ENCODE measurements at regions not wholly inside any gene's neighbourhood (a gene's known extent, or its start where the extent isn't known, plus 50 kb on each side); places are given as distances from the start of the nearest gene placed in this dataset.

DNA sequence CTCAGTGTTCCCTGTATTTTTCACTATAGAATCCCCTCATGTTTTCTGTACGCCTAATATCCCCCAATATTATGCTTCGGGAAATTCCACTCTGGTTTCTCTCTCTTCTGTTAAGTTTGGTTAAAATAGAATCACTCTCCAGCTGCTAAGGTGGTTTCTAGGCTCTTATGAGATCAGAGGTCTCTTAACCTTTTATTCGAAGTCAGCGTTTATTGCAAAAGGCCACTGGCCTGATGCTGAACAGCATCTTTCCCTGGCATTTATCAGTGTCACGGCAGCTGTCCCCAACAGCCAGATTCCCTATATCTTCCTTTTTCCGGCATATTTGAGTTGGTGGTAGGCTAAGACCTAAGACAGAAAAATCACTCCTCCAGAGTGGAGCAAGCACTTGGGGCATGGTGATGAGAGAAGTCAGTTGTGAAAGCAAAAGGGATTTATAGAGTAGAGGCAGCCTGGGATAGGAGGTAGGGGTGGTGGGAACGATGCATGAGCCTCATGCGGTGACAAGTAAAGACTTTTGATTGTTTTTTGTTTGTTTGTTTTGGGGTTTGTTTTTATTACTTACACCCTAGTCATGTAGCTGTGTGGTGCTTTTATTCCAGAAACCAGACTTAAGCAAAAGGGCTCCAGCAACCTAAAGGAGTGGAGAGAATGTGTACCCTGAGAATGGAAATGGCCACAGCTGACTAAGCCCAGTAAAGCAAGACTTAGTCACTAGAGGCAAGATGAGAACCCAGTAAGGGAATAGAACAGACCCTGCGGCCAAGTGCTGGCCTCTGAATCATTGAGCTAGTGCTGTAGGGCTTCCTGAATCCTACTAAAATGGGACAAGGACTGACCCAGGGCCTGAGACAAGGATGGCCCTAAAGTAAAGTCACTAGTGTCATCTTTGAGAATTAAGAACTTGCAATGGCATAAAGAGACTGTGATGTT lies 197.6 kb upstream of the PRNP start:
- H3K9ac ChIP-seq (ENCODE audit: low read length): no peak overlapping the region
- H3K36me3 ChIP-seq (replicated peaks; ENCODE audit: low read depth, low read length): no peaks in the 10 kb centered on the region
- H3K4me3 ChIP-seq (ENCODE audit: low read length): no peak overlapping the region
- no peaks in the 10 kb centered on the region for H4K20me1 ChIP-seq (ENCODE audit: insufficient read depth, low read length)
- H3K79me2 ChIP-seq (ENCODE audit: low read length): no peaks in the 10 kb centered on the region
- H3K9me3 ChIP-seq (ENCODE audit: insufficient read depth, low read length): no peaks in the 10 kb centered on the region
- no peak overlapping the region for H3K27ac ChIP-seq (ENCODE audit: low read length)
- no peak for TF ChIP-seq CTCF (IDR thresholded peaks at IDR 0.05; ENCODE audit: low read depth, low read length)
- no peak for TF ChIP-seq EZH2phosphoT487 (IDR thresholded peaks at IDR 0.05; ENCODE audit: low read depth)
- no peak overlapping the region for H3K4me2 ChIP-seq (ENCODE audit: low read length)
- H3K4me1 ChIP-seq (ENCODE audit: low read length): no peaks in the 10 kb centered on the region
- no peak overlapping the region for H2AFZ ChIP-seq (ENCODE audit: low read depth, low read length)
- peaks cover 74% of the 10 kb centered on the region for H3K27me3 ChIP-seq (ENCODE audit: low read depth, low read length)

- Histone ChIP-seq H3K4me1 (ENCODE audit: low read length) (no peaks in the 10 kb centered on the region), H3K4me2 (ENCODE audit: low read length) (no peak overlapping the region), H3K79me2 (ENCODE audit: low read length) (no peaks in the 10 kb centered on the region), H3K4me3 (ENCODE audit: low read length) (no peak overlapping the region), H4K20me1 (ENCODE audit: insufficient read depth, low read length) (no peaks in the 10 kb centered on the region), H3K36me3 (replicated peaks; ENCODE audit: low read depth, low read length) (no peaks in the 10 kb centered on the region), H3K9ac (ENCODE audit: low read length) (no peak overlapping the region), H3K9me3 (ENCODE audit: insufficient read depth, low read length) (no peaks in the 10 kb centered on the region), H3K27ac (ENCODE audit: low read length) (no peak overlapping the region), H2AFZ (ENCODE audit: low read depth, low read length) (no peak overlapping the region), H3K27me3 (ENCODE audit: low read depth, low read length) (peaks cover 63% of the 10 kb centered on the region)
- TF ChIP-seq EZH2phosphoT487 (IDR thresholded peaks at IDR 0.05; ENCODE audit: low read depth) (no peak), CTCF (IDR thresholded peaks at IDR 0.05; ENCODE audit: low read depth, low read length) (no peak)
Observed at GRCh38 chr20:4484379-4484997, 201.8 kb upstream of the PRNP start.

GRCh38 chr20:4483961-4484360 lies 202.3 kb upstream of the PRNP start:
- Histone ChIP-seq H3K4me3 (ENCODE audit: low read length) (no peak overlapping the region), H3K9me3 (ENCODE audit: insufficient read depth, low read length) (no peaks in the 10 kb centered on the region), H4K20me1 (ENCODE audit: insufficient read depth, low read length) (no peaks in the 10 kb centered on the region), H3K4me1 (ENCODE audit: low read length) (no peaks in the 10 kb centered on the region), H2AFZ (ENCODE audit: low read depth, low read length) (no peak overlapping the region), H3K27ac (ENCODE audit: low read length) (no peak overlapping the region), H3K79me2 (ENCODE audit: low read length) (no peaks in the 10 kb centered on the region), H3K9ac (ENCODE audit: low read length) (no peak overlapping the region), H3K4me2 (ENCODE audit: low read length) (no peak overlapping the region), H3K36me3 (replicated peaks; ENCODE audit: low read depth, low read length) (no peaks in the 10 kb centered on the region), H3K27me3 (ENCODE audit: low read depth, low read length) (peaks cover 61% of the 10 kb centered on the region)
- TF ChIP-seq CTCF (IDR thresholded peaks at IDR 0.05; ENCODE audit: low read depth, low read length) (no peak), EZH2phosphoT487 (IDR thresholded peaks at IDR 0.05; ENCODE audit: low read depth) (no peak)

DNA sequence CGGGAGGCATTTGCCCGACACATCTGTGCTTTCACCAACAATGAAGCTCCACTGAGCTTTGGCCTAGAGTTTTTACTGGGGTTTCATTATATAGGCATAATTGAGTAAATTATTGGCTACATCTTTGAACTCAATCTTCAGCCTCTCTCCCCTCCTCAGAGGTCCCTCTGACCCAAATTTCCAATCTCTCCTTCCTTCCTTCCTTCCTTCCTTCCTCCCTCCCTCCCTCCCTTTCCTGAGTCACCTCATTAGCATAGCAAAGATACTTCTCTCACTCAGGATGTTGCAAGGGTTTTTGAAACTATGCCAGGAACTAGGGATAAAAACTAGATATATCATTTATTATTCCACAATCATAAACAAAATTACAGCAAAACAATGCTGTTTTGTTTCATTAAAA lies 202.8 kb upstream of the PRNP start:
- H3K4me2 ChIP-seq (ENCODE audit: low read length): no peak overlapping the region
- no peak overlapping the region for H3K9ac ChIP-seq (ENCODE audit: low read length)
- no peaks in the 10 kb centered on the region for H3K4me1 ChIP-seq (ENCODE audit: low read length)
- H3K27me3 ChIP-seq (ENCODE audit: low read depth, low read length): peaks cover 56% of the 10 kb centered on the region
- TF ChIP-seq EZH2phosphoT487 (IDR thresholded peaks at IDR 0.05; ENCODE audit: low read depth): no peak
- no peak for TF ChIP-seq CTCF (IDR thresholded peaks at IDR 0.05; ENCODE audit: low read depth, low read length)
- no peaks in the 10 kb centered on the region for H3K9me3 ChIP-seq (ENCODE audit: insufficient read depth, low read length)
- no peaks in the 10 kb centered on the region for H4K20me1 ChIP-seq (ENCODE audit: insufficient read depth, low read length)
- H3K4me3 ChIP-seq (ENCODE audit: low read length): no peak overlapping the region
- no peaks in the 10 kb centered on the region for H3K79me2 ChIP-seq (ENCODE audit: low read length)
- no peak overlapping the region for H2AFZ ChIP-seq (ENCODE audit: low read depth, low read length)
- H3K36me3 ChIP-seq (replicated peaks; ENCODE audit: low read depth, low read length): no peaks in the 10 kb centered on the region
- H3K27ac ChIP-seq (ENCODE audit: low read length): no peak overlapping the region
